ENCODE measurements at regions not wholly inside any gene's neighbourhood (a gene's known extent, or its start where the extent isn't known, plus 50 kb on each side); places are given as distances from the start of the nearest gene placed in this dataset.

DNA sequence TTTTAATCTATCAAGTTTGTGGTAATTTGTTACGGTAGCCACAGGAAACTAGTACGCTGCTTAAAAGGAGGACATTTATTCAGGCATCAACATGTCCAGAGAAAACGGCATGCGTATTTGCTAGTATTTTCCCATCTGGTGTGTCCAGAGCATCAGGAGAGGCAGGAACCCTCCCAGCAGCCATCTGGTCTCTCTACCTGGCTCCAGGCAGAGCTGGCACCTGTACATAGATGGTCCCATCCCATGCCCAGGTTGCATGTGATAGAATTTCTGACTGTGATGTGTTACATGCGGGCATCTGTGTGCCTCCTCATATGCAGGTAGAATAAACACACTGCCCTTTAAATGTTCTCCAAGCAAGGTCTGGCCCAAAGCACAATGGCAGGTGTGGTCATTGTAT is 57.9 kb upstream of the PAGE1 start:
- intact Hi-C loops (cut with DNase I) = no loop called here
- H3K27me3 ChIP-seq (ENCODE audit: control insufficient read depth, insufficient read depth, low read length) = peaks cover 2% of the 10 kb centered on the region
- no peak for FAIRE-seq

DNA sequence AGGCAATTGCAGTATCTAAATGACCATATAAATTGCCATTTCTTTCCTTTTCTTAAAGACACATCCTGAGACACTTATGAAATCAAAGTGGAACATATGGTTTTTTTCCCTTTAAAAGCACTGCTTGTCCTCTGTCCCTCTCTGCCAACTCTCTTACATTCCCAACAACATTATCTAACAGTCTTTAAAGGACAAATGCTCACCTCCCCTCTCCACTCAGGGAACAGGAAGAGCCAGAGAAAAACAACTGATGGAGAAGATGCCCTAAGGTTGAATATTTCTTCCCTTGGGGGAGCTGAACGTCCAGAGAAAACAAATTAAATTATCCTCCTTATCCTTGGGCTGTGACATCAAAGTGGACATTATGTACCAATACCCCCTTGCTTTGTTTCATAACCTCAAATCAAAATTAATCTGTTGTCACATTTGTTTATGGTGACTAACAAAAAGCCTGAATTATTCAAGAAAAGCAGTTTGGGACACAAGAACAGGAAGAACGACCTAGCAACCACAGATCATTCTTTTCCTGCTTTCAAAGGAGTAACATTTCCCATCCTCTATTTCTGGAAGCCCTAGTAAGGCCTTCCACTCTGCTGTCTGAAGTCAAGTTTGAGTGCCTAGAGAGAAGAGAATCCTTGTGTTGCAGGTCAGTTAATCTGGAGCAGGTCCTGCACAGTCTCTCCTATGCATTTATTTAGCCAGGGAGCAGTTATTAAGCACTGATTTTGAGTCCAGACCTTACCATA is 52.6 kb upstream of the PAGE1 start:
- FAIRE-seq (no peak), DNase-seq (no peak)
- Histone ChIP-seq H3K4me3 (ENCODE audit: low read length in 3 of 3) (no peak overlapping the region), H3K27ac (ENCODE audit: low read depth in 2 of 2, low read length in 2 of 2) (no peak overlapping the region), H3K27me3 (ENCODE audit: control insufficient read depth, insufficient read depth, low read length) (peaks cover 2% of the 10 kb centered on the region), H3K9ac (ENCODE audit: low read length in 3 of 3) (no peak overlapping the region), H3K4me1 (ENCODE audit: control insufficient read depth in 2 of 3, insufficient read depth in 2 of 3, low read depth in 1 of 3, low read length in 3 of 3) (no peaks in the 10 kb centered on the region), H3K36me3 (ENCODE audit: control insufficient read depth in 2 of 3, insufficient read depth in 3 of 3, low read length in 3 of 3) (no peaks in the 10 kb centered on the region), H3K9me3 (ENCODE audit: control insufficient read depth in 2 of 3, insufficient read depth in 1 of 3, low read length in 3 of 3) (no peaks in the 10 kb centered on the region)
- TF ChIP-seq, protein P1, sequence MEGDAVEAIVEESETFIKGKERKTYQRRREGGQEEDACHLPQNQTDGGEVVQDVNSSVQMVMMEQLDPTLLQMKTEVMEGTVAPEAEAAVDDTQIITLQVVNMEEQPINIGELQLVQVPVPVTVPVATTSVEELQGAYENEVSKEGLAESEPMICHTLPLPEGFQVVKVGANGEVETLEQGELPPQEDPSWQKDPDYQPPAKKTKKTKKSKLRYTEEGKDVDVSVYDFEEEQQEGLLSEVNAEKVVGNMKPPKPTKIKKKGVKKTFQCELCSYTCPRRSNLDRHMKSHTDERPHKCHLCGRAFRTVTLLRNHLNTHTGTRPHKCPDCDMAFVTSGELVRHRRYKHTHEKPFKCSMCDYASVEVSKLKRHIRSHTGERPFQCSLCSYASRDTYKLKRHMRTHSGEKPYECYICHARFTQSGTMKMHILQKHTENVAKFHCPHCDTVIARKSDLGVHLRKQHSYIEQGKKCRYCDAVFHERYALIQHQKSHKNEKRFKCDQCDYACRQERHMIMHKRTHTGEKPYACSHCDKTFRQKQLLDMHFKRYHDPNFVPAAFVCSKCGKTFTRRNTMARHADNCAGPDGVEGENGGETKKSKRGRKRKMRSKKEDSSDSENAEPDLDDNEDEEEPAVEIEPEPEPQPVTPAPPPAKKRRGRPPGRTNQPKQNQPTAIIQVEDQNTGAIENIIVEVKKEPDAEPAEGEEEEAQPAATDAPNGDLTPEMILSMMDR (IDR thresholded peaks at IDR 0.05; ENCODE audit: borderline replicate concordance, extremely low read depth, insufficient read depth) = no peak
- intact Hi-C loops (cut with DNase I) = no loop called here

More for the DNA sequence above, 57.9 kb upstream of the PAGE1 start:
- Histone ChIP-seq H3K9ac (ENCODE audit: low read length in 3 of 3) (no peak overlapping the region), H3K4me3 (ENCODE audit: low read length in 3 of 3) (no peak overlapping the region), H3K27ac (ENCODE audit: low read depth in 2 of 2, low read length in 2 of 2) (no peak overlapping the region), H3K9me3 (ENCODE audit: control insufficient read depth in 2 of 3, insufficient read depth in 1 of 3, low read length in 3 of 3) (no peaks in the 10 kb centered on the region), H3K36me3 (ENCODE audit: control insufficient read depth in 2 of 3, insufficient read depth in 3 of 3, low read length in 3 of 3) (no peaks in the 10 kb centered on the region), H3K4me1 (ENCODE audit: control insufficient read depth in 2 of 3, insufficient read depth in 2 of 3, low read depth in 1 of 3, low read length in 3 of 3) (no peaks in the 10 kb centered on the region)
- no peak for DNase-seq
- TF ChIP-seq, protein P1 (IDR thresholded peaks at IDR 0.05; ENCODE audit: borderline replicate concordance, extremely low read depth, insufficient read depth) = no peak

DNA sequence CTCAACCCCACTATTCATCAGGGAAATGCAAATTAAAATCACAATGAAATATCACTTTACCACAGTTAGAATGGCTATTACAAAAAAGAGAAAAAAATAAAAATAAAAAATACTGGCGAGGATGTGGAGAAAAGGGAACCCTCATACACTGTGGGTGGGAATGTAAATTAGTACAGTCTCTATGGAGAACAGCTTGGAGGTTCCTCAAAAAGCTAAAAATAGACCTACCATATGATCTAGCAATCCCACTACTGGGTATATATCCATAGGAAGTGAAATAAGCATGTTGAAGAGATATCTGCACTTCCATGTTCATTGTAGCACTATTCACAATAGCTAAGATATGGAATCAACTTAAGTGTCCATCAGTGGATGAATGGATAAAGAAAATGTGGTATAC is 50.5 kb upstream of the PAGE1 start:
- H3K9ac ChIP-seq (ENCODE audit: low read length in 3 of 3) = no peak overlapping the region
- no peak overlapping the region for H3K27ac ChIP-seq (ENCODE audit: low read depth in 2 of 2, low read length in 2 of 2)
- no peak overlapping the region for H3K4me3 ChIP-seq (ENCODE audit: low read length in 3 of 3)
- peaks cover 2% of the 10 kb centered on the region for H3K27me3 ChIP-seq (ENCODE audit: control insufficient read depth, insufficient read depth, low read length)
- TF ChIP-seq, protein P1 (IDR thresholded peaks at IDR 0.05; ENCODE audit: borderline replicate concordance, extremely low read depth, insufficient read depth) = no peak
- no peaks in the 10 kb centered on the region for H3K9me3 ChIP-seq (ENCODE audit: control insufficient read depth in 2 of 3, insufficient read depth in 1 of 3, low read length in 3 of 3)
- DNase-seq (no peak), FAIRE-seq (peak; percentile 29)
- intact Hi-C loops (cut with DNase I) = no loop called here
- no peaks in the 10 kb centered on the region for H3K4me1 ChIP-seq (ENCODE audit: control insufficient read depth in 2 of 3, insufficient read depth in 2 of 3, low read depth in 1 of 3, low read length in 3 of 3)
- no peaks in the 10 kb centered on the region for H3K36me3 ChIP-seq (ENCODE audit: control insufficient read depth in 2 of 3, insufficient read depth in 3 of 3, low read length in 3 of 3)
